Midbrain (tissue), 1 donor: ENCODE measurements at regions not wholly inside any gene's neighbourhood (a gene's known extent, or its start where the extent isn't known, plus 50 kb on each side); places are given as distances from the start of the nearest gene placed in this dataset.
"Not testable (repeated sequence)": the region's sequence is repeated elsewhere in the genome, so short reads cannot be mapped to it uniquely, and the experiment has no call there.

Source experiments
- DNase-seq: peaks from one replicate; lab custom pipeline; 2025; lab: John Stamatoyannopoulos, UW

DNA sequence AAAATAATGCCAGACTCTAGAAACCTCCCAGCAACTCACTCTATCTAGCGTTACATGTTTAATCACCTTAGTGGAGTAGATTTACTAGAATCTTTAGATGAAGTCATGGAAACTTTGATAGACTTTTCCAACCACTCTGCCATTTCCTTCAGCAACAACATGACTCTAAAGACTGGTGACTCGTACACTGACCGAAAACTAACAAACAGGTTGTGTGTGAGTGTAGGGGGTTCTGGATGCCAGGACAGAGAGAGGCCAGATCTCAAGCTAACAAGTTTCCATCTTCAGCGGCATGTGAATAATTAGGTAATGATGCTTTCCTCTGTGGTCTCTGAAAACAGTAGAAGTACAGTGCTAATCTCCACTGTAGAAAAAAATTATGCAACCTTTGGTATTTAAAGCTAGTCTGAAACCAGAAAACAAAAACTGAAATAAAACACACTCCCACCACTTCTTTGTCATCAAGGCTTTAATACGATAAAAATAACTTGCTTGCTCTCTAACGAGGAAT is 286.4 kb downstream of the PRDM5 start:
- no peak for DNase-seq

DNA sequence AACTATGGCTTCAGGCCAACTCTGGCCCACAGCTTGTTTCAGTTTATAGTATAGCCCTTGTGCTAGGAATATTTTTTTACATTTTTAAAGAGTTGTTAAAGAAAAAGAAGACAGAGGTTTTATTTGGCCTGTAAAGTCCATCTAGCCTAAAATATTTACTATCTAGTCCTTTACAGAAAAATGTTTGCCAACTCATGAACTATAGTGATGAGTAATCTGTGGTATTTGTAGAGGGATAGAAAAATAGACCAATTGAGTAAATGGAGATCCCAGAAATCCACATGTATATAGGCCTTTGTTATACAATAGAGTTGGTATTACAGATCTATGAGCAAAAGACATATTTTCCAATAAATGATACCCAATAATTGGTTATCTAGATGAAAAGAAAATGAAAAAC is 288.7 kb downstream of the PRDM5 start:
- DNase-seq = no peak

DNA sequence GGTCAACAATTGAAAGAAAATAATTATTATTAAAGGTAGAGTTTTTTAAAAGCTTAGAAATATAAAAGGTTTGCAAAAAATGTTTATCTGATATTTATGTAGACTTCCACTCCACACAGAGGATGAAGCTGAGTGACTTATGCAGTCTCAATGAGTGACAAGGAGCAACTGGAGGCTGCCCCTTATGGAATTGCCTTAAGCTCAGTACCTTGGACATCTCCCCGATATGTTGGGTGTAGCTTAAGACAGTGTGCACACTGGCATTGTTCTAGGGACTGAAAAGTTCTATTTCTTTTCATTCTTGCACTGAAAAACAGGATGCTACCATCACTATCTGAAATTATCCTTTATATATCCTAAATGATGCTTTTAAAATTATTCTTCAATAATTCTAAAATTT is 292.1 kb downstream of the PRDM5 start:
- DNase-seq = no peak

DNA sequence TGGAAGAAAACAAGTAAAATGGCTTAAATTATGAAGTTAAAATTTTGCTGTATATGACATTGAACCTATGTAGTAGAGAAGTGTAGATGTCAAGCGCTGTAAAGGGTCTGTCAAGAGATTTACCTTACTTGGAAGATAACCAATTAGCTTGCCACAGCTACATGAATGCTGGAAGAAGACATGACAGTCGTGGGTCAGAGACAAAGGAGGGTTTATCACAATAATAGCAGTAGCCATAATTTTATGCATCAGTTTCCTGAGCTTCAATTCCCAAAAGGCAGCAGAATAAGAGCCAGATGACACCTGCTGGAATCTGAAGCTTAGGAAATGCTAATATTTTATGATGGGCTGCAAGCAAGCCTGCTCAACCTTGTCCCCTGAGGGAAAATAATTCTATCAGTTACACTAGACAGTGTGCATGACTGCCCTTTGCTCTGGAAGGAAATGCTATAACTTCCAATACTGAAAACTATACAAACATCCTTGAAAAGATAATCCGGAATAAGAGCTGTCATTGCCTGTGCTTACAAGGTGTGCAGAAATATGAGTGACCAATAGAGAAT is 292.9 kb downstream of the PRDM5 start:
- DNase-seq = no peak

DNA sequence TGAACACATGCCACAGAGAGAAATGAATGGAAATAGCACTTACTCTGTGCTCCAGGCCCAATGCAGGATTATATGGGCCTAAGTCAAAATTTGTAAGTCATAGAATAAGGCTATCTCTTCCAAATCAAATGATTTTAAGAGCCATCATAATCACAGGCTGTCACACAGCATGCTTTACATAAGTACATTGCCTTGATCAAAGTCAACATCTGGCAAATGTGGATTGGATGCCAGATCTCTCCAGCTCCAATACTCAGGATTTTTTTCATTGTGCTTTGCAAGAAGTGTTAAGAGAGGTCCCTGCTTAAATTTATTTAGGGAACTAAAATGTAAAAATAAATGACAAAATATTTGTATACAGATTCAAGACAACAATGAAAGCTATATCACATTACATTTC is 299.9 kb downstream of the PRDM5 start:
- DNase-seq = no peak

DNA sequence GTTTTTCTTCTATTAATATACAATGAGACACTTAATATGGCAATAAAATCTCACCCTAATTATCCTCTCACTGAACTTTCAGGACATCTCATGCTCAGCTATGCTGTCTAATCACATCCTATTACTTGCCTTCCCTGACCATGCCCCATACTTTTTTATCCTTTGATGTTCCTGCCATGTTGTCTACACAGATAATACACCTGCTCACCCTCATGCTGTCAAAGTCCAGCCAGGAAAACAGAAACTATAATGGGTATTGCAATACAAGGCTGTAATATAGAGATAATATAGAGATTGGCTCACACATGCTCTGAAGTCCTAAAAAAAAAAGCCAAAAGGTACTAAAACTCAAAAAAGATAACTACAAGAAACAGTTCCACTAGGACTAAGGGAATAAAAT is 305.4 kb downstream of the PRDM5 start:
- no peak for DNase-seq

DNA sequence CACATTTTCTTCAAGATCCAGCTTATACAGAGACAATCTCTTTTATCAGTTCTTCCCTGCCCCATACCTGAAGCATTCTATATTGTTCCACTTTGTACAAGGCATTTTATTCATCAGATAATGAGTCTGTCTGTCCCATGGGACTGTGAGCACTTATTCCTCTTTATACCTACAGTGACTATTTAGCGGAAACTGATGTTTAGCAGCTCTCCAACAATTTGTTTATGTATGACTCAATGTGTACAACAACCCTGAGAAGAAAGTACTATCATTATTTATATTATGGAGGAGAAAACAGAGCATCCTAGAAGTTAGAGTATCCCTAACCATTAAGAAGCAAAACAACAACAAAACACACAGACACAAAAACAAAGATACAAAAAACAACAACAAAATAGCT is 306.5 kb downstream of the PRDM5 start:
- no peak for DNase-seq

DNA sequence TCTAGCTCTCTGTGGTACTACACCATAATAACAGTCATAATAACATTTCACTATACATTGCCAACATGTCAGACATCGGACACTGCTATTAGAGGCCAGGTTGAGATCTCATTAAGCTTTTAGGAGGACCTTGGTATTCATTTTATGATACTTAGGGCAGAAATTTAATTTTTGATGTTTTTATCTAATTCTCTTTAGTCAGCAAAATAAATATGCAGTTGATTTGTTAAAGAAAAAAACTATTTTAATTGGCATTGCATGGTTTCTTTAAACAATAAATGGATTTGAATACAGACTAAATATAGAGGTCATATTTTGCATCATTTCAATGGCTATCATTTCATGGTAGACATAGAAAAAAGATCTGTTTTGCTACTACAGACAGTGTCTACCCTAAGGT is 308.7 kb downstream of the PRDM5 start:
- DNase-seq = no peak

DNA sequence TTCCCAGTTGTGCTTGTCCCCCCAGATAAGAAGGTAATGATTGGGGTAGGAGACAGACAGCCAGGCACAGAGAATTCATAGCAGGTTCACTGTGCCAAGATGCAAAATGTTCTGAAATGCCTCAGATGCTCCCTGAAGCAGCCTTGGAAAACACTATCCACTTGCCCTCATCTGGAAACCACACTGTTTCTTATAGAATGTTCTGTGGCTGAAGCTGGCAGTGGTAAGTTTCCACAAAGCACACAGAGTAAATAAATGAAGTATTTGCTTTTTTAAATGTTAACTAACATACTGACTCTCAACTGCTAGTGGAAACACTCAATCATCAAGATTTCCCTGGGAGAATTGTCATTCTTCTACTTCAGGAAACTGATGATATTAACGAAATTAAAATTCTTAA is 311.4 kb downstream of the PRDM5 start:
- no peak for DNase-seq

- DNase-seq = no peak
Measured at GRCh38 chr4:120591038-120591437, 331.5 kb downstream of the PRDM5 start.

DNA sequence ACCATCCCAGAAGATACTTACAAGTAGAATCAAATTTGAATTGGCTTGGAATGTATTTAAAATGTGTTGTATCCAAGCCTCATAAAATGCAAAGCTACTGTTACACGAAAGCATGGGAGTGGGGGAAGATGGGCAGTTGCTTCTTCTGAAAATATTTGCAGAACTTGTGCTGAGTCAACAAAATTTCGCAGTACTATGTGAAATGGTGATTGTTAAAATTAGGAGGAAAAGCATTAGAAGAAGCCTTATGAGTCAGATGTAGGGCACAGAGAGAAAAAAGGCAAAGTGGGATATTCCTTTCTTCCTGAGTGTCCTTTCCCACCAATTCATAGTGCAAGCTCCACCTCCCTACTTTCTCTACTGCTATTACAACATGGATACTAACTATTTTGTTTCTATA is 332.7 kb downstream of the PRDM5 start:
- no peak for DNase-seq

DNA sequence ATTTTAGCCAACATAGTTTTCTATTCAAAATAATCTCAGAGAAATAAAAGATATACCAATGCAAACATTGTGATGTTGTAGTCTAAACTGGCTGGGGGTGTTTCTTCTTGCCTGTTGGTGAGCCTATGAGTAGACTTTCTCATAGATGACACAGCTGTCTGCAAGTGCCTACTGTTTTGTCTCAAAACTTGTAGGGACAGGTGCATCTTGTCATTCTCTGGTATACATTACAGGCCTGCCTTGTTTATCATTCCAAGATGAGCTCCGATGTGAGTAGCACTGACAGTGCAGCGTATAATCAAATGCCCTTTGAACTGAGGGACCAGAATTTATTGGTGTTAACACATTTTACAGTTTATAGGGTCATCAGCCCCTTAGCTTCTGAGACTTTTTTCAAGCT is 353.8 kb downstream of the PRDM5 start:
- no peak for DNase-seq

DNA sequence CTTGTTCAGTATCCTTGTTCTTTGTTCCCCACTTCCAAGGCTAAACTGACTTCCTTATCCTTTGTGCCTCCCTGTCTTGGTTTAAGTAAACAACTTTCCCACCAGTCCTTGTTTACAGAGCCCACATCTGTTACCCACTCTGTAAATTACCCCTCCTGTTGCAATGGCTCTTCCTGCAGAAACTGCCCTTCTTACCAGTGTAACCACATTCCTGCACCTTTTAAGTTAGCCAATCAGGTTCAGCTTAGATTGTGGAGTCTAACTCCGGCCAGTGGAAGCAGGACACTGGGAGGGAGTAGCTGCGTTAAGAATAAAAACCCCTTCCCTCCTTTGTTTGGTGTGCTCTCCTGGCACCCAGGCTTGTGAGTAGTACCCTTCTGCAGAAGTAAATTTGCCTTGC is 360.9 kb downstream of the PRDM5 start:
- DNase-seq = no peak

- no peak for DNase-seq
Measured at GRCh38 chr4:120557372-120557771, 365.2 kb downstream of the PRDM5 start.

- no peak for DNase-seq
Measured at GRCh38 chr4:120555058-120555457, 367.5 kb downstream of the PRDM5 start.

DNA sequence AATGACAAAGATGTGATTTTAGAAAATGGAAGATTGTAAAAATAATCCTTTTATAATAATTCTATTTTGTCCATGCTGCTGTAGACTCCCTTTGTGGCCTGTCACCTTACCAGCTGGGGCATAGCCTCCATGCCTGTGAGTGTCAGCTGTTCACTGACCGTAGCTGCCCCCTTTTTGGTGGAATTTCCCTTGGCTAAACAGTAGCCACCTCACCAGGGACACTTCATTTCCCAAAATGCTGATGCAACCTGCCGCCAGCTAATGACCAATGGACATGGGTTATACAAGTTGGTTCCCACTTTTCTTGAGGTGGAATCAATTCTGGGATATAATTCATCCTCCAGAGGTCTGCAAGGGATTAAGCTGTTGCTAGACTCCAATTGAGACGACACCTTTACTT is 368.4 kb downstream of the PRDM5 start:
- no peak for DNase-seq

- not testable (repeated sequence) for DNase-seq
Measured at GRCh38 chr4:120550624-120551220, 371.8 kb downstream of the PRDM5 start.

GRCh38 chr4:120549011-120549570 is 373.4 kb downstream of the PRDM5 start:
- DNase-seq = no peak

DNA sequence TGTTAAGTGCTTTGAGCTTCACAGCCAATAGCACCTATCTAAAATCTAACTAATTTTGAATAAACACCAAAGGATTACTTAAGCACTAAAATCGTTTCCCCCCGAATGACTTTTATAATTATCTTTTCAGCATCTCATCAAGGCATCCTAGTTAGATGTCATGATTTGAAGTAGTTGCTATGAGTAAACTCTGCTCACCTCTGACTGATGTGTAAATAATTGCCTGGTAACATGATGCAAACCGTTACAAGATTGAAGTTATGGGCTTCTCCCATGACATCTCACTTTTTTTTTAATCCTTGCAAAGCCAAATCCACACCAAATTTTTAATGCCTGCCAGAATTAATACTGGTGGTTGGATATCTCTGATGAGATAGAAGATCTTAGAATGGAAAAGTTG is 377.1 kb downstream of the PRDM5 start:
- DNase-seq = no peak

DNA sequence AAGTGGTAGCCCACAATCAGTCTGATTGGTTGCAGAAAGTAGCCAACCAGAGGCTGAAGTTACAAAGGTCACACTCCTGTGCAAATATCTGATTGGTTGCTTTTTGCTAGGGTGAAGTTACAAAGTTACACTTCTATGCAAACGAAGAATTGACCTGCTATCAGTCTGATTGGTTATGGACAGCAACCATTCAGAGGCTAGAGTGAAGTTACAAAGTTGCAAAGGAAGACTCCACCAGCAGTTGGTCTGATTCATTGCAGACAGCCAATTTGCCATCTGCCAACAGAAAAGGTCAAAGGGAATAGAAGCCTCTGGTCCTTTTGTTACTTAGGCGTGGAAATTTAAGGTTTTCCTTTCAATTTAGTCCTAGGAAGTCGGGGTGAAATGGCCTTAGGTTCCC is 377.7 kb downstream of the PRDM5 start:
- DNase-seq = no peak

DNA sequence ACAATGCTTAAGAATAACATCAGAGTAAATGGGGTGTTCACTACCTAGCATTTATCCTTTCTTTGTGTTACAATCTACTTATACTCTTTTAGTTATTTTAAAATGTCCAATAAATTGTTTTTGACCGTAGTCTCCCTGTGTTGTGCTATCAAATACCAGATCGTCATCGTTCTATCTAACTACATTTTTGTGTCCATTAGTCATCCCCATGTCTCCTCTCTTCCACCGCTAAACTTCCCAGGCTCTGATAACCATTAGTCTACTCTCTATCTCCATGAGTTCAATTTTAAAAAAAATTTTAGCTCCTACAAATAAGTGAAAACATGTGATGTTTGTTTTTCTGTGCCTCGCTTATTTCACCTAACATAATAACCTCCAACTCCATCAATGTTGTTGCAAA is 381.9 kb downstream of the PRDM5 start:
- DNase-seq = no peak

DNA sequence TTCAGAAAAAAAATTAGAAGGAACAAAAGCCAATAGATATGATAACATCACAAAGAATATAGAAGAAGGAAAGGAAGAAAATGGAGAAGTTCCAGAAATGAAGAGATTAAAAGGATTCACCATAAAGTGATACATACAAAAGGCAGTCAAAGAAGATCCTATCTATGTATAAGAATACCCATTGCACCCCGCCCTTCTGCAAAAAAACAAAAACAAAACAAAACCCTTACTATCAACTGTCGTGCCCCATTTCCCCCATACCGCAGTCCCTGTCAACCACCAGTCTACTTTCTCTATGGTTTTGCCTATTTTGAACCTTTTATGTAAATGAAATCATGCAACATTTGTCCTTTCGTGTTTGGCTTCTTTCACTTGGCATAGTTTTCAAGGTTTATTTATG is 385.6 kb downstream of the PRDM5 start:
- no peak for DNase-seq

GRCh38 chr4:120528428-120528827 is 394.1 kb downstream of the PRDM5 start:
- DNase-seq = no peak

- no peak for DNase-seq
Measured at GRCh38 chr4:120526033-120526432, 396.5 kb downstream of the PRDM5 start.
